HG02571 (cell line): ENCODE measurements at regions not wholly inside any gene's neighbourhood (a gene's known extent, or its start where the extent isn't known, plus 50 kb on each side); places are given as distances from the start of the nearest gene placed in this dataset.
"Not testable (repeated sequence)": the region's sequence is repeated elsewhere in the genome, so short reads cannot be mapped to it uniquely, and the experiment has no call there.

ENCODE experiments used
- ATAC-seq: cut with Tn5 transposase; IDR thresholded peaks from one replicate; pipeline ENCODE4 v1.9.1; 2021; ENCODE audit warnings: mild to moderate bottlenecking, moderate library complexity; ENCODE audit not compliant: unreplicated experiment

- not testable (repeated sequence) for ATAC-seq
These were observed 862.7 kb downstream of the ZPLD1 start for GRCh38 chr3:103297502-103297901.

DNA sequence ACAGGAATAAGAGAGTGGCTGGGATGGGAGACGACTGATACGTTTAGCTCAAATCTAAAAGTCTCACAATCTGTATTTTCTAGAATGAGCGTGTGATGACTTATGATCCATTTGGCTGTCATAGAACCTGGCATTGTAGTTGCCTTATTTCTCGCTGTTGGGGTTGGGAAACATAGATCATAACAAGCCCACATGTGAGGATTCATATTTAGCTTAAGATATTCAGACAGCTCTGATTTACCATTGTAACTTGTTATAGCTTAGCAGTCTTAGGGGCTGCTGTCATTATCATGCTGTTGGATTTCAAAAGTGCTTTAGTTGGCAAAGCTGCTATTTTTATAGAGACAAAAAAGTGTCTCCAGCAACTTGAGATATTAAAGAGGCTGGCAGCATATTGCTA lies 871.3 kb downstream of the ZPLD1 start:
- no peak for ATAC-seq

DNA sequence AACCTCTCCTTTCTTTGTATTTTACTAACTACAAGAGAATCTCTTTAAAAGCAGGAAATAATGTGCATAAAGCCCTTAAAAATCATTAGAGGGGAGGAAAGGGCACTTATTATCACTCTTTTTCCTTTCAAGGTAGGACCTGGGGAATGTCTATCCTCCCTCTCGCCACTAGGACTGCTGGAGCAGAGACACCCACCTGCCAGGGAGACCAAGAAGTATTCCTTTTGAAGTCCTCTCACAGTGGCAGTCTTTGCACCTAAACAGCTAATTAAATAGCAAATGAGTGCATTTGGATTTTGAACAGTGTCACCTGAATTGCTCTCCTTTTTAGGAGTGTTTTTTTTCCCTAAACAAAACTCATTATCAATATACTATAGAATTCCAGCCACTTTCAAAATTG lies 874.1 kb downstream of the ZPLD1 start:
- no peak for ATAC-seq

GRCh38 chr3:103319912-103320311 lies 885.1 kb downstream of the ZPLD1 start:
- no peak for ATAC-seq

DNA sequence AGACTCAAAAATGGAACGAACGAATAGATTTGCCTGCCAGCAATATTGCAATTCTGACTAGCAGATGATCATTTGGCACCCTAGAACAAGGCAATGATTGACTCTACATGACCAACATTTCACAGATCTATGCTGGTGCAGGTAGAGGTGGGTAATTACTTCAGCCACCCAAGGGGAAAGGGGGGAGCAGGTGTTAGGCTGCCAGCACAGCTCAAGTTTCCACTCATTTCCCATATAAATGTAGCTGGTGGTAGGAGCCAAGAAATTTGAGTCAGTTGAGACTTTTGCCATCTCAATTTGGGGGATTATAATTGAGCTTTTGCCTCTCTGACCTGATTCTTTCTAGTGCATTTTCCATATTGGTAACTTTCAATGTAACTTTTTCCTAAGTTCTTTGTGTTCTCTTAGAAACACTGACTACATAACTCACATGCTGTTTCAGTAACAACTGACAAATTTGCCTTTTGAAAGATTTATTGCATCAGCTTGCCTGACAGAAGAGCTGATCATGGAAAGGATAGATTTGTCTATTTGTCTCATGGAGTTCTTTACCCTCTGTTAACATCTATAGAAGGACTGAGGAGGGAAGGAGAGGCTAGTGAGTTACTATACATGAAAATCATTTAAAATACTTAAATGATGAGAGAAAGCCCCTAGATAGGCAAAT lies 902.5 kb downstream of the ZPLD1 start:
- no peak for ATAC-seq

GRCh38 chr3:103341078-103341606 lies 906.3 kb downstream of the ZPLD1 start:
- ATAC-seq: no peak

DNA sequence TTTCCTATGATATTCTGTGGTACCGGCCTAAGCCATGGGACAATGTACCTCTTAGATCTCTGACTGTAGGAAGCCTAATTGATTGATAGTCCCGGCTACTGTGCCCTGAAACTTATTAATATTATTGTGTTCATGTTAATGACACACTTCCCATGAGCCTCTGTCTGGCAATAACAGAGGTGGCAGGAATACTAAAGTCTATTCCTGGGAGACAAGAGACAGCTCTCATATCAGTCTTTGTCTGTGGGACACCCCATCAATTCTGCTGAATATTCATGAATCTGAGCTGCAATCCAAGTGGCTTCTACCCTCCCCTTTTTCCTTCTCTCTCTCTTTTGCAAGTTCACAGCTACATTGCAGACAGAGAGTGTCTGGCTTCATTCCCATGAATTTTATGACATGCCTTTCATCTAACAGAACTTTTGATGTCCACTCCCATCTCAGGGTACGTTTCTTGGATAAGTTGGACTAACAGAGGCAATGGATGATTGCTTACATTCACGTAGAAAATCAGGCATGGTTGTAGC lies 907.5 kb downstream of the ZPLD1 start:
- no peak for ATAC-seq

DNA sequence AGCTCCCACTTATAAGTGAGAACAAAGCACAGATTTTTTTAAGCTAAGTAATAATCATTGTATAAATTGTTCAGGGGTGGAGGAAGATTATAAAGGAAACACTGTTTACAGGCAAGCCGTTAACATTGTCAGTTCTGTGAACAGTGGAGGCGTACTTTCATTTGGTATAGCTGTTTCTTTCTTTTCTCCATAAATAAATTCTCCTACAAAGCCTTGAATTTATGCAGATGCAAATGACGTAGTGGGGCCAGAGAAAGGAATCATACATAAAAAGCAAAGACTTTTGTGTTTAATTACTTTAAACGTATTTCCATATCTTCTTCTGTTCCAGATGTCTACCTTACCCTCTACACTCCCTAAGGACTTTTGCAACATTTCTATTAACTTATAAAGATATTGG lies 914.9 kb downstream of the ZPLD1 start:
- no peak for ATAC-seq

GRCh38 chr3:103365467-103365866 lies 930.7 kb downstream of the ZPLD1 start:
- no peak for ATAC-seq

DNA sequence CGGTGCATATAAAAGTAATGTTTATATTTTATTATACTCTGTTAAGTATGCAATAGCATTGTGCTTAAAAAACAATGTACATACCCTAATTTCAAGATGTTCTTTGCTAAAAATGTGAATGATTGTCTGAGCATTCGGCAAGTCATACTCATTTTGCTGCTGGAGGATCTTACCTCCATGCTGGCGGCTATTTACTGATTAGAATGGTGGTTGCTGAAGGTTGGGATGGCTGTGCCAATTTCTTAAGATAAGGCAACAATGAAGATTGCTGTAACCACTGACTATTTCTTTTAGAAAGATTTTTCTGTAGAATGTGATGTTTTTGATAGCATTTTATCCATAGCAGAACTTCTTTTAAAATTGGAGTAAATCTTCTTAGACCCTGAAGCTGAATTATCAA lies 932.7 kb downstream of the ZPLD1 start:
- ATAC-seq: no peak

GRCh38 chr3:103371411-103371810 lies 936.6 kb downstream of the ZPLD1 start:
- ATAC-seq: no peak

DNA sequence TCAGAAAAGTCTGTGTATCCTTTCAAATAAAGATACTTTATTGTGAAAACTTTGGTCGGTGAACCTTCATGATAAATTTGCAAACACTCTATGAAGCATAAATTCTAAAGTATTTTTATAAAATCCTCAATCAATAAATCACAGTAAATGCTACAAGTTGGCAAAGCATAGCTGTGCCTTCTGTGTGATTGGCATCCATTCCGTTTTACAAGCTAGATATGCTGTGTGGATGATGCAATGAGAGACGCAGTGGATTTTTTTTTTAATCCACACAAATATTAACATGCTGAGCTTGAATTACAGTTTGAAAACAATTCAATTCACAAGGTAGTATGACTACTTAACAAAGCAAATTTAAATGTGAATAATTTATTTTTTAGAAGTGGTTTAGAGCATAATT lies 937.2 kb downstream of the ZPLD1 start:
- ATAC-seq: no peak

GRCh38 chr3:103380391-103380790 lies 945.6 kb downstream of the ZPLD1 start:
- no peak for ATAC-seq

GRCh38 chr3:103381296-103382079 lies 946.7 kb downstream of the ZPLD1 start:
- no peak for ATAC-seq

- no peak for ATAC-seq
These were observed 951.3 kb downstream of the ZPLD1 start for GRCh38 chr3:103385961-103386656.

GRCh38 chr3:103388214-103388613 lies 953.4 kb downstream of the ZPLD1 start:
- no peak for ATAC-seq

GRCh38 chr3:103389356-103389755 lies 954.5 kb downstream of the ZPLD1 start:
- ATAC-seq: no peak

- no peak for ATAC-seq
These were observed 958.8 kb downstream of the ZPLD1 start for GRCh38 chr3:103393395-103394186.

DNA sequence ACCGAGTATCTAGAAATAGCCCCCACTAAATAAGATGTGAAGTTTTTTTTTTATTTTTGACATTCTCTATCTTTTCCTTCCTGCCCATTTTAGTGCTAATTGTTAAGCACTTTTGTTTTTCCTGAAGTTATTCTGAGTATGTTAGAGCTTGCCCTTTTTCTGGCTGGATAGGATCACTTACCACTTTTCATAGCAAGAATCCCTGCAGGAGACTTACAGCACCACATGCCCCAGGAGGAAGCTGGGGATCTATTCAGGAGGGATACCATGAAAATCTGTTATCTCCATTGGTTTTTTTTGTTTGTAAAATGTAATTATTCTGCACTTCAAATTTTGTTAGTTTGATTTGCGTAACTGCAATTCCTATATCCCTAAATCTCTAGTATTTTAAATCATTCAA lies 968.4 kb downstream of the ZPLD1 start:
- ATAC-seq: no peak

GRCh38 chr3:103406320-103406850 lies 971.6 kb downstream of the ZPLD1 start:
- ATAC-seq: no peak
